Left renal pelvis (tissue), 4 donors: ENCODE measurements at regions not wholly inside any gene's neighbourhood (a gene's known extent, or its start where the extent isn't known, plus 50 kb on each side); places are given as distances from the start of the nearest gene placed in this dataset.

ENCODE experiments used
- DNase-seq, 4 donors: peaks; one replicate each; pipeline ENCODE4 v3.0.0-alpha.2; 2013; ENCODE audit warnings: low read depth in 4 of 4, low spot score in 3 of 4

- no peak for DNase-seq
These were observed 89.5 kb upstream of the TRPC3 start for GRCh38 chr4:122041312-122041711.

DNA sequence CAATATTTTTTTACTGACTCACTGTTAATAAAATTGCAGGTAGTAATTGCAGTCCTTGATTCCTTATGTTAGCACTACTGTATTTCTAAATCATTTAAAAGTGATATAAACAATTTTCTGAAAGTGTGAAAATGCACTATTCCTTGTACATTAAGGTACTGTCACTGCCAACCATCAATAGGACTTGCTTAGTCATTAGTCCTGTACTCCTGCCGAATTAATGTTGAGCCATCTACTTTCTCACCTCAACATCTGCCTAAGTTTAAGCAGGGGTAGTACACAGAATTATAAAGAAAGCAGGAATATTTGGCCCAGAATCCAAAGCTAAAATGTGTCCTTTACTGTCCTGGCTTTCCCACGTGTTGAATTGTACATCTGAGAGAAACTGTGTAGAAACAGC, 87.0 kb upstream of the TRPC3 start:
- DNase-seq = no peak

GRCh38 chr4:122034619-122035018, 82.8 kb upstream of the TRPC3 start:
- no peak for DNase-seq

- no peak for DNase-seq
These were observed 75.3 kb upstream of the TRPC3 start for GRCh38 chr4:122027203-122027602.

DNA sequence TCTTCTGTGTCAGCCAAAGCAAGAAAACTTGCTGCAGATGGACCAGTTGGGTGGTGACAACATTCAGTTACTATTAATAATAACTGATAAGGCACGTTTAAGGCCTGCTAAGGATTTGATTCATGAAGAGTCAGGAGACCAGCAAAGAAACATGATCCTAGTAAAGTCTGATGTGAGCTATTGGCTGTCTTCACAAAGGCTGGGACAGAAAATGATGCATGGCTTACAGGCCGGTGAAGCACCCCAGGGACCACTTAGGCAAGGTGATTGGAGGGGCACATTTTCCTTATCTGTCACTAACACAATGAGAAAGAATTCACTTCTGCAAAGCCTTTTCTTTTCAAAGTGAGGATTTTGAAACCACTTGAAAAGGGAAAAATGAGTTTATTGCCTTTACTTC, 65.4 kb upstream of the TRPC3 start:
- DNase-seq = peak in 1 of 4 donors; percentile 10

DNA sequence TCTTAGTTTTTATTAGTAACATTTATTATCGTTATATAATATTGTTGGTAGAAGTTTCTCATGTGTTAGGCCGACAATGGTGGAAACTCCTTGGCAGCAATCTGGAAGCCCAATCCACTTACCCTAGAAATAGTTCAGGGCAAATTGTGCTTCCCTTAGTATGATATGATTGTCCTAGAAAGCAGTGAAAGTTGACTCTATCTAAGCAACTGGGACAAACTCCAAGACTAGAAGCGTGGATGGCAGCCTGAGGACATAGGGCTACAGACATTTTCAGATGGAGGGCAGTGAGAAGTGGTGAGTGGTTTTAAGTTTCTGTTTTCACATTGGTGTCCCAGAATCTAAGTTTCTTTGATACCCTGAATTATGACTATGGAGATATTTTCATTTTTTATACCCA, 63.3 kb upstream of the TRPC3 start:
- no peak for DNase-seq

DNA sequence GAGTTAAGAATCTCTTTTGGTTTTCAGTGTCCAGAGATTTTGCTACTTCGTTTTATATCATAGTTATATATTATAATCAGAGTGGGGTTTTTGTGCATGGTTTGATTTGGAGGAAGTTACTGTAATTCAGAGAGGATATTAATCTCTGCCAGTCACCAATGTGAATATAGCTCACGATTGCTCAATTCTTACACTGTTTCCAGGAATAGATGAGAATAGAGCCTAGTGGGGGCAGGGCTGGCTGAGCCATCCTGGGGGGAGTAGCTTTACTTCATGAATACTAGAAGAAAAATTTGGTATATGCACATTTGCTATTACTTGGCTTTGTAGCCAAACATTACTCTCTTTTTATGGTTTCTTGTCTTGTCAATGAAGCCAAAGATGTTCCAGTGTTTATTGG, 60.9 kb upstream of the TRPC3 start:
- no peak for DNase-seq

GRCh38 chr4:122010610-122011009, 58.8 kb upstream of the TRPC3 start:
- DNase-seq = no peak

- no peak for DNase-seq
These were observed 57.7 kb upstream of the TRPC3 start for GRCh38 chr4:122009524-122009923.

GRCh38 chr4:122007016-122007415, 55.2 kb upstream of the TRPC3 start:
- DNase-seq = no peak

DNA sequence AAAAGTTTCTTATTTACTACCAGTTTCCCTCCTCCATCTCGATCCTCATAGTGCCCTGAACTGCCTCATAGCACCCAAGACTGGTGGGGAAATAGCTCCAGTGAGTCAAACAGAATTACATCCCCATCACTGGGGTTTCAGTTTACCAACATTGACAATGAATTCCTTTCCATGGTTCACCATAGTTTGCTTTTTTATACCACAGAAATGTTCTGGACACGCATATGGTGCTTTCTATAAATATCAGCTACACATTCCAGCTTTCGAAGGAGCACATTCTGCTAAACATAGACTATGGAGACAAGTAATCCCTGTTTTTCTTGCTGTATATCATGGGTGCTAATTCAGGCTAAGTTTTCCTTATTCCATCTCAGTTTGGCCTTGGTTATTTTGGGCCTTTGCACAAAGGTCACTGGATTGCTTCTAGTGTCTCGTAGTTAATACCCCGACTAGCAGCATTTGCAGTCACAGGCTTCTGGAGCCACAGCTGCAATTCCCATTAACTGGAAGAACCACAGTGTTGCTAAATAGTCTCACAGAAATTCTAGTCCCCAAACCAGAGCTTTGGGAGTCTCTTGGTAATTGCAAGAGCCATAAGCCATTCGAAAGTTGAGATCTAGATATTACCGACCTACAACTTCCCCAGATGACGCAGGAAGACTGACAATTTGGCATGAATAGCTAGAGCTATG, 53.4 kb upstream of the TRPC3 start:
- no peak for DNase-seq

- DNase-seq = no peak
These were observed 51.5 kb upstream of the TRPC3 start for GRCh38 chr4:122003335-122003734.
